ENCODE measurements at regions not wholly inside any gene's neighbourhood (a gene's known extent, or its start where the extent isn't known, plus 50 kb on each side); places are given as distances from the start of the nearest gene placed in this dataset.

DNA sequence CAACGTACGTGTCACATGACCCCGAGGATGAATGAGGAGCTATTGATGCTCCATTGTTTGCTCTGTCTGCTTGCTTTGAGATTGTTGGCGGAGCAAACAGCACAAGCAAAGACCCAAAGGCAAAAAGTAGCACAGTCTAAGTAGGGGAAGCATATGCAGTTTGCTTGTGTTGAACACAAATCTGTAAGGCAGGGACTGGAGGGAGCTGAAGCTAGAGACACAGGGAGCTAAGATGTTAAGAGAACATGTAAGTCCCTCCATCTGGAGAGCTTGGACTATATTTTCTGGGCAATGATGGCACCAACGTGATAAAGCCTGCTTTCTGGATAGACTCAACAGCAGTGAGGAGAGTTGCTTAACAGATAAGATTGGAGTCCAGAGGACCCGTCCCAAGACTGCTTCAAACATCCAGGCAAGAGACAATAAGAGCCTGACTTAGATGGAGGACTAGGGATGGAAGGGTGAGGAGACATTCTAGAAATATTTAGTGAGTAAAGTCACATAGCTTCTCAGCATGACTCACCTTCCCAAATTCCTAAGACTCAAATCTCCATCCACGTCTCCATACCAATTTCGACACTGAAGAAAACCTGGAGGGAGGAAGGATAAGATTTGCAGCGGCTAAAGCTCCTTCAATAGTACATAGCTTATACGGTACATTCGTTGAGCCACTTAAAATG is 88.1 kb upstream of the KLF7 start:
- TF ChIP-seq, protein P1, sequence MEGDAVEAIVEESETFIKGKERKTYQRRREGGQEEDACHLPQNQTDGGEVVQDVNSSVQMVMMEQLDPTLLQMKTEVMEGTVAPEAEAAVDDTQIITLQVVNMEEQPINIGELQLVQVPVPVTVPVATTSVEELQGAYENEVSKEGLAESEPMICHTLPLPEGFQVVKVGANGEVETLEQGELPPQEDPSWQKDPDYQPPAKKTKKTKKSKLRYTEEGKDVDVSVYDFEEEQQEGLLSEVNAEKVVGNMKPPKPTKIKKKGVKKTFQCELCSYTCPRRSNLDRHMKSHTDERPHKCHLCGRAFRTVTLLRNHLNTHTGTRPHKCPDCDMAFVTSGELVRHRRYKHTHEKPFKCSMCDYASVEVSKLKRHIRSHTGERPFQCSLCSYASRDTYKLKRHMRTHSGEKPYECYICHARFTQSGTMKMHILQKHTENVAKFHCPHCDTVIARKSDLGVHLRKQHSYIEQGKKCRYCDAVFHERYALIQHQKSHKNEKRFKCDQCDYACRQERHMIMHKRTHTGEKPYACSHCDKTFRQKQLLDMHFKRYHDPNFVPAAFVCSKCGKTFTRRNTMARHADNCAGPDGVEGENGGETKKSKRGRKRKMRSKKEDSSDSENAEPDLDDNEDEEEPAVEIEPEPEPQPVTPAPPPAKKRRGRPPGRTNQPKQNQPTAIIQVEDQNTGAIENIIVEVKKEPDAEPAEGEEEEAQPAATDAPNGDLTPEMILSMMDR (IDR thresholded peaks at IDR 0.05): no peak
- TF ChIP-seq EZH2 (IDR thresholded peaks at IDR 0.05; ENCODE audit: borderline replicate concordance, insufficient read depth, low read depth, low read length, poor library complexity, severe bottlenecking): no peak

Data from B cell (primary cell).